ENCODE measurements at regions not wholly inside any gene's neighbourhood (a gene's known extent, or its start where the extent isn't known, plus 50 kb on each side); places are given as distances from the start of the nearest gene placed in this dataset.

DNA sequence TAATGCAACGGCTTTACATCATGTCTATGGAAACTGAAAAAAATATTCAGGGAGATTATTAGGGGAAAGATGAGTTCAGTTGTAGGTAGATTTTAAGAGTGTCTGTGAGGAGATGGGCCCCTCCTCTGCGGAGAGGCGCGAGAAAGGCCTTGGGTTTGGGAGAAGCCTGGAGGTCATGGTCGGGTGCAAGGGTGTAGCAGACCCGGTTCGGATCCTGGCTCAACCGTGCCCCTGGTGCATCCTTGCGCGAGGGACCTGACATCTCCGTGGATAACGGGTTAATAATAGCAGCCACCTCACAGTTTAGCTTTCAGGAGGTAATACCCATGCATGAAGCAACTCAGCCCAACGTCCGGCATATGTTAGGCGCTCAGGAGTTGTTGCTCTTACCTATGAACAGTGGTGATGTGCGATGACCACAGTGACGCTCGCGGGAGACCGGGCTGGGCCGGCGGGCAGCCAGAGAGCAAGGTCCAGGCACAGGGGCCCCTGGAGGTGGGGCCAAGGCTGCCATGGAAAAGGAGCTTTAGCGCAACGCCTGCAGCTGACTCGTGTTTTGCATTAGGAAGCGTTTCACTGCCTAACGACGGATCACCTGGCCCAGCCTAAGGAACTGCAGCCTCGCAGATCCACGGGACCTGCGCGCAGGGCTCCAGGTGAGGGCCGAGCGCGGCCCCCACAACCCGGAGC, 146.4 kb upstream of the ARID1B start:
- Histone ChIP-seq H3K9me2 (ENCODE audit: insufficient read depth, low read length) (no peaks in the 10 kb centered on the region), H3K27ac (ENCODE audit: low read length) (no peak overlapping the region), H3K4me3 (ENCODE audit: low read length) (no peak overlapping the region), H3K36me3 (ENCODE audit: insufficient read depth, low read length) (no peaks in the 10 kb centered on the region), H3K4me2 (ENCODE audit: low read length) (no peak overlapping the region), H2AFZ (ENCODE audit: low read depth, low read length) (no peak overlapping the region), H3K79me2 (replicated peaks; ENCODE audit: insufficient read depth, low read length) (no peaks in the 10 kb centered on the region), H3F3A (ENCODE audit: insufficient read depth, low read length, poor library complexity, severe bottlenecking) (no peaks in the 10 kb centered on the region), H3K27me3 (ENCODE audit: insufficient read depth, low read depth, low read length) (no peaks in the 10 kb centered on the region), H3K9me3 (ENCODE audit: low read length) (no peaks in the 10 kb centered on the region), H4K20me1 (ENCODE audit: insufficient read depth) (no peaks in the 10 kb centered on the region), H3K9ac (ENCODE audit: low read length) (no peak overlapping the region)
- no peak for TF ChIP-seq EP300 (conservative IDR thresholded peaks at IDR 0.05; ENCODE audit: poor library complexity, severe bottlenecking)
- no peak for TF ChIP-seq EZH2 (IDR thresholded peaks at IDR 0.05; ENCODE audit: borderline replicate concordance, insufficient read depth, low read length, poor library complexity, severe bottlenecking)
- no peak for TF ChIP-seq REST (IDR thresholded peaks at IDR 0.05; ENCODE audit: borderline replicate concordance)
- no peak for TF ChIP-seq SMC3 (conservative IDR thresholded peaks at IDR 0.05; ENCODE audit: poor library complexity)
- TF ChIP-seq TAF1 (IDR thresholded peaks at IDR 0.05; ENCODE audit: low read depth): no peak
- TF ChIP-seq POLR2AphosphoS5 (IDR thresholded peaks at IDR 0.05): no peak
- TF ChIP-seq CTCF (IDR thresholded peaks at IDR 0.05; ENCODE audit: poor library complexity, severe bottlenecking): no peak
- TF ChIP-seq MXI1 (conservative IDR thresholded peaks at IDR 0.05; ENCODE audit: poor library complexity, severe bottlenecking): no peak

DNA sequence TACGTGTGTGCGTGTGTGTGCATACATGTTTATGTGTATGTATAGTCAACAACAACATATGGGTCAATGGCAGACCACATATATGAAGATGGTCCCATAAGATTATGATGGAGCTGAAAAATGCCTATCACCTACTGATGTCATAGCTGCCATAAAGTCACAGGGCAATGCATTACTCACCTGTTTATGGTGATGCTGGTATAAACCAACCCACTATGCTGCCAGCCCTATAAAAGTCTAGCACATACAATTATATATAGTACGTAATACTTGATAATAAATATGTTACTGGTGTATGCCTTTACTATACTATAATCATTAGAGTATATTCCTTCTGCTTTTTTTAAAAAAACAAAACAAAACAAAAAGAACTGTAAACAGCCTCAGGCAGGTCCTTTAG, 148.4 kb upstream of the ARID1B start:
- Histone ChIP-seq H3K4me2 (ENCODE audit: low read length) (no peak overlapping the region), H3K9ac (ENCODE audit: low read length) (no peak overlapping the region), H4K20me1 (ENCODE audit: insufficient read depth) (no peaks in the 10 kb centered on the region), H3K4me3 (ENCODE audit: low read length) (no peak overlapping the region), H2AFZ (ENCODE audit: low read depth, low read length) (no peak overlapping the region), H3K9me2 (ENCODE audit: insufficient read depth, low read length) (no peaks in the 10 kb centered on the region), H3F3A (ENCODE audit: insufficient read depth, low read length, poor library complexity, severe bottlenecking) (no peaks in the 10 kb centered on the region), H3K36me3 (ENCODE audit: insufficient read depth, low read length) (no peaks in the 10 kb centered on the region), H3K9me3 (ENCODE audit: low read length) (no peaks in the 10 kb centered on the region), H3K79me2 (replicated peaks; ENCODE audit: insufficient read depth, low read length) (no peaks in the 10 kb centered on the region), H3K27ac (ENCODE audit: low read length) (no peak overlapping the region), H3K27me3 (ENCODE audit: insufficient read depth, low read depth, low read length) (no peaks in the 10 kb centered on the region)
- TF ChIP-seq REST (IDR thresholded peaks at IDR 0.05; ENCODE audit: borderline replicate concordance) (no peak), TAF1 (IDR thresholded peaks at IDR 0.05; ENCODE audit: low read depth) (no peak), CTCF (IDR thresholded peaks at IDR 0.05; ENCODE audit: poor library complexity, severe bottlenecking) (no peak), EZH2 (IDR thresholded peaks at IDR 0.05; ENCODE audit: borderline replicate concordance, insufficient read depth, low read length, poor library complexity, severe bottlenecking) (no peak), RAD21 (conservative IDR thresholded peaks at IDR 0.05) (no peak), POLR2AphosphoS5 (IDR thresholded peaks at IDR 0.05) (no peak), MXI1 (conservative IDR thresholded peaks at IDR 0.05; ENCODE audit: poor library complexity, severe bottlenecking) (no peak), EP300 (conservative IDR thresholded peaks at IDR 0.05; ENCODE audit: poor library complexity, severe bottlenecking) (no peak), SMC3 (conservative IDR thresholded peaks at IDR 0.05; ENCODE audit: poor library complexity) (no peak)

All from neural cell (in vitro differentiated cells).